Smooth muscle cell (in vitro differentiated cells): ENCODE measurements at regions not wholly inside any gene's neighbourhood (a gene's known extent, or its start where the extent isn't known, plus 50 kb on each side); places are given as distances from the start of the nearest gene placed in this dataset.
A peak's percentile ranks its signal among the peaks of the same experiment; 100 is the strongest.
"Not testable (repeated sequence)": the region's sequence is repeated elsewhere in the genome, so short reads cannot be mapped to it uniquely, and the experiment has no call there.

Source experiments
- DNase-seq: peaks from one replicate; lab custom pipeline; 2025; ENCODE audit not compliant: unreplicated experiment; lab: John Stamatoyannopoulos, UW
- H2AFZ ChIP-seq: fragments of 200-600 bp; sonication (generic); 2 replicates; pipeline ENCODE4 v1.6.0; 2016; ENCODE audit warnings: antibody characterized with exemption, low read depth, mild to moderate bottlenecking
- H3F3A ChIP-seq: fragments of 200-600 bp; sonication (generic); 2 replicates; pipeline ENCODE4 v1.6.0; 2017; ENCODE audit warnings: antibody characterized with exemption, low read depth
- H3K27ac ChIP-seq: fragments of 200-600 bp; sonication (generic); 2 replicates; pipeline ENCODE4 v1.5.1; 2016; ENCODE audit warnings: low read depth, mild to moderate bottlenecking
- H3K27me3 ChIP-seq: fragments of 200-600 bp; sonication (generic); 2 replicates; pipeline ENCODE4 v1.6.1; 2016; ENCODE audit warnings: low read depth, mild to moderate bottlenecking
- H3K36me3 ChIP-seq: fragments of 200-600 bp; sonication (generic); 2 replicates; pipeline ENCODE4 v1.5.1; 2016; ENCODE audit warnings: low read depth
- H3K4me1 ChIP-seq: fragments of 200-600 bp; sonication (generic); 2 replicates; pipeline ENCODE4 v1.5.1; 2016; ENCODE audit warnings: low read depth
- H3K4me2 ChIP-seq: fragments of 200-600 bp; sonication (generic); 2 replicates; pipeline ENCODE4 v1.6.0; 2016; ENCODE audit warnings: mild to moderate bottlenecking
- H3K4me3 ChIP-seq: fragments of 200-600 bp; sonication (generic); 2 replicates; pipeline ENCODE4 v1.5.1; 2016; ENCODE audit warnings: mild to moderate bottlenecking
- H3K79me2 ChIP-seq: fragments of 200-600 bp; sonication (generic); 2 replicates; pipeline ENCODE4 v1.6.0; 2016; ENCODE audit warnings: low read depth, mild to moderate bottlenecking
- H3K9ac ChIP-seq: fragments of 200-600 bp; sonication (generic); 2 replicates; pipeline ENCODE4 v1.6.0; 2016; ENCODE audit warnings: low read depth
- H3K9me3 ChIP-seq: fragments of 200-600 bp; sonication (generic); replicated peaks from 2 replicates; pipeline ENCODE4 v1.5.1; 2016; ENCODE audit warnings: low read depth
- H4K20me1 ChIP-seq: fragments of 200-600 bp; sonication (generic); 2 replicates; pipeline ENCODE4 v1.6.0; 2016; ENCODE audit warnings: low read depth
- CTCF ChIP-seq: fragments of 200-600 bp; sonication (generic); IDR thresholded peaks from 2 replicates; pipeline ENCODE4 v1.5.1; 2017; ENCODE audit warnings: borderline replicate concordance, mild to moderate bottlenecking, antibody characterized with exemption; ENCODE audit not compliant: insufficient read depth, poor library complexity, severe bottlenecking
- WGBS: methylation state at CpG from one replicate; pipeline ENCODE4 v1.1.7; 2016; ENCODE audit warnings: low lambda C conversion rate; 5-methylcytosine and 5-hydroxymethylcytosine counted together

GRCh38 chr6:21942897-21943296, 349.3 kb downstream of the SOX4 start:
- peaks cover 6% of the 10 kb centered on the region for H3K4me1 ChIP-seq

GRCh38 chr6:21946298-21946783, 350.5 kb downstream of the PRL start:
- Histone ChIP-seq H2AFZ (no peak overlapping the region), H3K4me3 (no peak overlapping the region), H3K9ac (no peak overlapping the region), H4K20me1 (no peaks in the 10 kb centered on the region), H3K36me3 (no peaks in the 10 kb centered on the region), H3K27me3 (no peaks in the 10 kb centered on the region), H3K9me3 (no peaks in the 10 kb centered on the region), H3K4me1 (peaks cover 25% of the 10 kb centered on the region), H3K4me2 (peak overlapping the region; percentile 49), H3K79me2 (no peaks in the 10 kb centered on the region), H3F3A (peaks cover 11% of the 10 kb centered on the region), H3K27ac (peak overlapping the region; percentile 75)
- WGBS, result 27% methylated on average over 4 of the region's 4 CpGs
- no peak for TF ChIP-seq CTCF
- no peak for DNase-seq

More at GRCh38 chr6:21942897-21943296, 349.3 kb downstream of the SOX4 start:
- Histone ChIP-seq H3K27ac (peak overlapping the region; percentile 48), H3K4me3 (no peak overlapping the region), H3K79me2 (no peaks in the 10 kb centered on the region), H3F3A (peaks cover 7% of the 10 kb centered on the region), H2AFZ (no peak overlapping the region), H3K4me2 (no peak overlapping the region), H4K20me1 (no peaks in the 10 kb centered on the region), H3K9ac (no peak overlapping the region), H3K36me3 (no peaks in the 10 kb centered on the region), H3K27me3 (no peaks in the 10 kb centered on the region), H3K9me3 (no peaks in the 10 kb centered on the region)
- 72% methylated on average over 6 of the region's 6 CpGs for WGBS
- no peak for DNase-seq
- TF ChIP-seq CTCF, result no peak

GRCh38 chr6:21947227-21947626, 349.6 kb downstream of the PRL start:
- not testable (repeated sequence) for H3F3A ChIP-seq, H3K79me2 ChIP-seq, H3K36me3 ChIP-seq, H3K27me3 ChIP-seq, H3K9me3 ChIP-seq, DNase-seq, H3K9ac ChIP-seq, H4K20me1 ChIP-seq, H2AFZ ChIP-seq, H3K4me3 ChIP-seq
- H3K4me2 ChIP-seq, result peak overlapping the region; percentile 49
- peak overlapping the region; percentile 75 for H3K27ac ChIP-seq
- H3K4me1 ChIP-seq, result peaks cover 25% of the 10 kb centered on the region
- 71% methylated on average over 3 of the region's 3 CpGs for WGBS

DNA sequence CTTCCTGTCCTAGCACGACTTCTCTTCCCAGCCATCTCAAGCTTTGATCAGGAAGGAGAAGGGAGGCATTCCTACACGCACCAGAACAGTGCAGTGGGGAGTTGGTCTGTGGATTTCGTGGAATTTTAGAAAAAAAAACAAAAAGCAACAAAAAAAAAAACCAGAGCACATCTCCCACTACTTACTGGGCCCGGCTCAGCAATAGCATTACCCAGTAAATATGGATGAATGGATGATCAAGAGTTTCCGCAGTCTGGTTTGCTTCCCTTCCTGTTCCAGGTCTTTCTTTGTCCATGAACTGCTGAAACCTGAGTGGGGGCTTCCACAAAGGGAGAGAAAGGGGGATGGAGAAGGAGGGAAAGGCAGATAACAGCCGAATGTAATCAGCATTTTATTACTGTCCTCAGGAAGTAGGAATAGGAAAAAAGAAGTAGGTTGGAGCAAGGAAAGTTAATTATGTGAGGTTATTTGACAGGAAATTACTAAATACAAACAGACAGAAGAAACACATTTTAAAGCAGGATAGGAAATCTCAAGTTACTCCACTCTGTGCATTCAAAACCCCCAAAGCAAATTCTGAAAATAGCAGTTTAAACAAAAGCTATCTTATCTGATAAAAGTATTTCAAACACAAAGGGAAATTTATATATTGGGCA, 349.0 kb downstream of the PRL start:
- no peak overlapping the region for H3K4me3 ChIP-seq
- H3K27ac ChIP-seq, result peak overlapping the region; percentile 75
- peaks cover 25% of the 10 kb centered on the region for H3K4me1 ChIP-seq
- TF ChIP-seq CTCF, result no peak
- peak overlapping the region; percentile 7 for H3K9ac ChIP-seq
- H2AFZ ChIP-seq, result peak overlapping the region; percentile 59
- H3K27me3 ChIP-seq, result no peaks in the 10 kb centered on the region
- no peaks in the 10 kb centered on the region for H3K9me3 ChIP-seq
- H4K20me1 ChIP-seq, result no peaks in the 10 kb centered on the region
- H3K79me2 ChIP-seq, result no peaks in the 10 kb centered on the region
- H3K36me3 ChIP-seq, result no peaks in the 10 kb centered on the region
- WGBS, result 24% methylated on average over 6 of the region's 6 CpGs
- peak overlapping the region; percentile 49 for H3K4me2 ChIP-seq
- no peak for DNase-seq
- H3F3A ChIP-seq, result peaks cover 4% of the 10 kb centered on the region
